OCI-LY1 (cell line): ENCODE measurements at regions not wholly inside any gene's neighbourhood (a gene's known extent, or its start where the extent isn't known, plus 50 kb on each side); places are given as distances from the start of the nearest gene placed in this dataset.

Experiments used
- H2AFZ ChIP-seq: fragments of 200-600 bp; sonication (generic), shearing (Covaris generic); 2 replicates; pipeline ENCODE4 v1.6.0; 2014; ENCODE audit warnings: antibody characterized with exemption, mild to moderate bottlenecking, low read length
- H3F3A ChIP-seq: fragments of 200-600 bp; sonication (generic), shearing (Covaris generic); 2 replicates; pipeline ENCODE4 v1.6.0; 2014; ENCODE audit warnings: mild to moderate bottlenecking, antibody characterized with exemption, low read length, moderate library complexity; ENCODE audit not compliant: insufficient read depth
- H3K27ac ChIP-seq: fragments of 200-600 bp; sonication (generic); 2 replicates; pipeline ENCODE4 v1.5.1; 2014; ENCODE audit warnings: low read length, mixed run types, mild to moderate bottlenecking, low read depth; ENCODE audit not compliant: poor library complexity, severe bottlenecking
- H3K27me3 ChIP-seq: fragments of 200-600 bp; sonication (generic); 2 replicates; pipeline ENCODE4 v1.6.0; 2014; ENCODE audit warnings: antibody characterized with exemption, mild to moderate bottlenecking, low read length, moderate library complexity; ENCODE audit not compliant: insufficient read depth
- H3K36me3 ChIP-seq: fragments of 200-600 bp; sonication (generic); 2 replicates; pipeline ENCODE4 v1.6.1; 2014; ENCODE audit warnings: mild to moderate bottlenecking, antibody characterized with exemption, low read length, moderate library complexity, mixed read lengths; ENCODE audit not compliant: insufficient read depth
- H3K4me1 ChIP-seq: fragments of 200-600 bp; sonication (generic); 2 replicates; pipeline ENCODE4 v1.5.1; 2014; ENCODE audit warnings: mild to moderate bottlenecking, low read length, moderate library complexity; ENCODE audit not compliant: insufficient read depth, severe bottlenecking
- H3K4me2 ChIP-seq: fragments of 200-600 bp; sonication (generic), shearing (Covaris generic); 2 replicates; pipeline ENCODE4 v1.6.1; 2014; ENCODE audit warnings: low read length
- H3K4me3 ChIP-seq: fragments of 200-600 bp; sonication (generic); 2 replicates; pipeline ENCODE4 v1.5.1; 2014; ENCODE audit warnings: low read length, low read depth, mild to moderate bottlenecking, mixed read lengths; ENCODE audit not compliant: poor library complexity, severe bottlenecking
- H3K79me2 ChIP-seq: fragments of 200-600 bp; shearing (Covaris generic); 2 replicates; pipeline ENCODE4 v1.6.1; 2016; ENCODE audit warnings: mixed run types, low read length, mixed read lengths; ENCODE audit not compliant: insufficient read depth
- H3K9ac ChIP-seq: fragments of 200-600 bp; sonication (generic), shearing (Covaris generic); 2 replicates; pipeline ENCODE4 v1.6.1; 2014; ENCODE audit warnings: mild to moderate bottlenecking, low read length, mixed read lengths
- H3K9me2 ChIP-seq: fragments of 200-600 bp; sonication (generic), shearing (Covaris generic); 2 replicates; pipeline ENCODE4 v1.6.1; 2014; ENCODE audit warnings: low read depth, mild to moderate bottlenecking, low read length, mixed read lengths
- H3K9me3 ChIP-seq: fragments of 200-600 bp; shearing (Covaris generic); 2 replicates; pipeline ENCODE4 v1.6.1; 2014; ENCODE audit warnings: low read length, mixed read lengths
- H4K20me1 ChIP-seq: fragments of 200-600 bp; sonication (generic), shearing (Covaris generic); 2 replicates; pipeline ENCODE4 v1.6.0; 2016; ENCODE audit warnings: mild to moderate bottlenecking, low read length; ENCODE audit not compliant: insufficient read depth
- EZH2 ChIP-seq: fragments of 200-600 bp; sonication (generic), shearing (Covaris generic); IDR thresholded peaks from 2 replicates; pipeline ENCODE4 v1.8.0; 2017; ENCODE audit warnings: borderline replicate concordance, mixed run types, mild to moderate bottlenecking, antibody characterized with exemption, low read length, moderate library complexity, mixed read lengths
- TF ChIP-seq, protein P1 (sequence below): fragments of 200-600 bp; sonication (generic), shearing (Covaris generic); IDR thresholded peaks from 2 replicates; pipeline ENCODE4 v1.5.1; 2017; ENCODE audit warnings: mild to moderate bottlenecking, antibody characterized with exemption, low read length, moderate library complexity, mixed read lengths

DNA sequence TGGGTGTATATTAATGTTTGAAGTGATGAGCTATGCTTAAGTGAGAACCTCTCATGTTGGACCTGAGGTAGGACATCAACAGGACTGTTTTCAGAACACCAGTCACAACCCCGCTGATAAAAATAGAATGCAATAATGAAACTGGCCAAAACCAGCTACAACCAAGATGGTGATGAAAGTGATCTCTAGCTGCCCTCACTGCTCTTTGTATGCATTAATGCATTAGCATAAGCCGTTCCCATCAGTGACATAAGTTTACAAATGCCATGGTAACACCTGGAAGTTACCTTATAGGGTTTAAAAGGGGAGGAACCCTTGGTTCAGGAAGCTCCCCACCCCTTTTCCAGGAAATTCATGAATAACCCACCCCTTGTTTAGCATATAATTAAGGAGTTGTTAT lies 672.5 kb upstream of the EEF2KMT start:
- no peaks in the 10 kb centered on the region for H3K9me3 ChIP-seq
- H3K9me2 ChIP-seq: no peaks in the 10 kb centered on the region
- no peak overlapping the region for H2AFZ ChIP-seq
- H3K27me3 ChIP-seq: no peaks in the 10 kb centered on the region
- H3K9ac ChIP-seq: no peak overlapping the region
- no peak overlapping the region for H3K4me3 ChIP-seq
- no peaks in the 10 kb centered on the region for H3K4me1 ChIP-seq
- TF ChIP-seq EZH2: no peak
- TF ChIP-seq, protein P1, sequence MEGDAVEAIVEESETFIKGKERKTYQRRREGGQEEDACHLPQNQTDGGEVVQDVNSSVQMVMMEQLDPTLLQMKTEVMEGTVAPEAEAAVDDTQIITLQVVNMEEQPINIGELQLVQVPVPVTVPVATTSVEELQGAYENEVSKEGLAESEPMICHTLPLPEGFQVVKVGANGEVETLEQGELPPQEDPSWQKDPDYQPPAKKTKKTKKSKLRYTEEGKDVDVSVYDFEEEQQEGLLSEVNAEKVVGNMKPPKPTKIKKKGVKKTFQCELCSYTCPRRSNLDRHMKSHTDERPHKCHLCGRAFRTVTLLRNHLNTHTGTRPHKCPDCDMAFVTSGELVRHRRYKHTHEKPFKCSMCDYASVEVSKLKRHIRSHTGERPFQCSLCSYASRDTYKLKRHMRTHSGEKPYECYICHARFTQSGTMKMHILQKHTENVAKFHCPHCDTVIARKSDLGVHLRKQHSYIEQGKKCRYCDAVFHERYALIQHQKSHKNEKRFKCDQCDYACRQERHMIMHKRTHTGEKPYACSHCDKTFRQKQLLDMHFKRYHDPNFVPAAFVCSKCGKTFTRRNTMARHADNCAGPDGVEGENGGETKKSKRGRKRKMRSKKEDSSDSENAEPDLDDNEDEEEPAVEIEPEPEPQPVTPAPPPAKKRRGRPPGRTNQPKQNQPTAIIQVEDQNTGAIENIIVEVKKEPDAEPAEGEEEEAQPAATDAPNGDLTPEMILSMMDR: no peak
- no peaks in the 10 kb centered on the region for H3F3A ChIP-seq
- H3K27ac ChIP-seq: no peak overlapping the region
- H3K4me2 ChIP-seq: no peak overlapping the region
- H3K36me3 ChIP-seq: no peaks in the 10 kb centered on the region
- H4K20me1 ChIP-seq: no peaks in the 10 kb centered on the region
- no peaks in the 10 kb centered on the region for H3K79me2 ChIP-seq

DNA sequence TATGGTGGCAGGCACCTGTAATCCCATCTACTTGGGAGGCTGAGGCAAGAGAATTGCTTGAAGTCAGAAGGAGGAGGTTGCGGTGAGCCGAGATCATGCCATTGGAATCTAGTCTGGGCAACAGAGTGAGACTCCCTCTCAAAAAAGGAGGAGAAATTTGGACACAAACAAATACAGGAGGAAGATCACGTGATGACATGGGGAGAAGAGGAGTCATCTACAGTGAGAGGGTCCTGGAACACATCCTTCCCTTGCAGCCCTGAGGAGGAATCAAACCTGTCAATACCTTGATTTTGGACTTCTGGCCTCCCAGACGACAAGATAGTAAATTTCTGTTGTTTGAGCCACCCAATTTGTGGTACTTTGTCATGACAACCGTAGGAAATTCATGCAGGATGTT lies 671.9 kb upstream of the EEF2KMT start:
- H3K27ac ChIP-seq: no peak overlapping the region
- H3K36me3 ChIP-seq: no peaks in the 10 kb centered on the region
- no peaks in the 10 kb centered on the region for H3K9me3 ChIP-seq
- no peak overlapping the region for H3K4me3 ChIP-seq
- H3K79me2 ChIP-seq: no peaks in the 10 kb centered on the region
- H3K9ac ChIP-seq: no peak overlapping the region
- no peaks in the 10 kb centered on the region for H4K20me1 ChIP-seq
- H3K4me1 ChIP-seq: no peaks in the 10 kb centered on the region
- TF ChIP-seq, protein P1: no peak
- TF ChIP-seq EZH2: no peak
- no peak overlapping the region for H3K4me2 ChIP-seq
- H2AFZ ChIP-seq: no peak overlapping the region
- H3K9me2 ChIP-seq: no peaks in the 10 kb centered on the region
- no peaks in the 10 kb centered on the region for H3K27me3 ChIP-seq
- H3F3A ChIP-seq: no peaks in the 10 kb centered on the region

DNA sequence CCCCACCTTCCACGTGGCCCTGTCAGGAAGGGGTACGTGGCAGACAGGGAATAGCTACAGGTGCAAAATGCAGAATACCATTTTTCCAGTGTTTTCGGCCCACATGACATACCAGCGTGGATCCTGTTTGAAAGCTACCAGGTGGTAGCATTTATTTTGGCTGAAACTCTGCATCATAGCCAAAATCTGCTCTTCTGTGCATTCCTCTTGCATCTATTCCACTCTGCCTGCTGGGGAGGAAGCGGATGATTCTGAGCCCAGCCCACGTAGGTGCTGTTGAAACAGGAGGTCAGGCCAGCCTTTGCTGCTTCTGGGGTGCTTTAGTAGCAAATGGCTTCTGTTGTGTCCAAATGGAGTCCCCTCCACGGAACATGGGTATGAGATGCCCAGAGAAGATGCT lies 670.9 kb upstream of the EEF2KMT start:
- Histone ChIP-seq H2AFZ (no peak overlapping the region), H3K9me2 (no peaks in the 10 kb centered on the region), H3K4me3 (no peak overlapping the region), H3K9ac (no peak overlapping the region), H3K36me3 (no peaks in the 10 kb centered on the region), H3K79me2 (no peaks in the 10 kb centered on the region), H3K4me2 (no peak overlapping the region), H4K20me1 (no peaks in the 10 kb centered on the region), H3K27me3 (no peaks in the 10 kb centered on the region), H3F3A (no peaks in the 10 kb centered on the region), H3K27ac (no peak overlapping the region), H3K9me3 (no peaks in the 10 kb centered on the region), H3K4me1 (no peaks in the 10 kb centered on the region)
- TF ChIP-seq, protein P1: no peak
- no peak for TF ChIP-seq EZH2
